Neural crest cell (in vitro differentiated cells): ENCODE measurements at regions not wholly inside any gene's neighbourhood (a gene's known extent, or its start where the extent isn't known, plus 50 kb on each side); places are given as distances from the start of the nearest gene placed in this dataset.

Source experiments
- DNase-seq: peaks from one replicate; pipeline ENCODE4 v3.0.0; 2021; ENCODE audit warnings: low read depth, mixed read lengths, low spot score
- H3K27ac Mint-ChIP-seq: one replicate; pipeline ENCODE4 v1.8.0; 2021; ENCODE audit warnings: mild to moderate bottlenecking, mixed read lengths; ENCODE audit not compliant: unreplicated experiment
- H3K27me3 Mint-ChIP-seq: 2 replicates; pipeline ENCODE4 v1.8.0; 2021; ENCODE audit warnings: low read depth, mild to moderate bottlenecking, mixed read lengths
- H3K36me3 Mint-ChIP-seq: 2 replicates; pipeline ENCODE4 v1.8.0; 2021; ENCODE audit warnings: low read depth, mild to moderate bottlenecking, mixed read lengths
- H3K4me1 Mint-ChIP-seq: 2 replicates; pipeline ENCODE4 v1.8.0; 2021; ENCODE audit warnings: mixed read lengths
- H3K4me3 Mint-ChIP-seq: one replicate; pipeline ENCODE4 v1.8.0; 2021; ENCODE audit warnings: mild to moderate bottlenecking, mixed read lengths
- H3K9me3 Mint-ChIP-seq: 2 replicates; pipeline ENCODE4 v1.8.0; 2021; ENCODE audit warnings: mixed read lengths
- TF ChIP-seq, protein P1 (sequence below): fragments of 200-600 bp; sonication (generic); conservative IDR thresholded peaks from 2 replicates; pipeline ENCODE4 v1.5.0; 2021; ENCODE audit warnings: antibody characterized with exemption, mild to moderate bottlenecking

DNA sequence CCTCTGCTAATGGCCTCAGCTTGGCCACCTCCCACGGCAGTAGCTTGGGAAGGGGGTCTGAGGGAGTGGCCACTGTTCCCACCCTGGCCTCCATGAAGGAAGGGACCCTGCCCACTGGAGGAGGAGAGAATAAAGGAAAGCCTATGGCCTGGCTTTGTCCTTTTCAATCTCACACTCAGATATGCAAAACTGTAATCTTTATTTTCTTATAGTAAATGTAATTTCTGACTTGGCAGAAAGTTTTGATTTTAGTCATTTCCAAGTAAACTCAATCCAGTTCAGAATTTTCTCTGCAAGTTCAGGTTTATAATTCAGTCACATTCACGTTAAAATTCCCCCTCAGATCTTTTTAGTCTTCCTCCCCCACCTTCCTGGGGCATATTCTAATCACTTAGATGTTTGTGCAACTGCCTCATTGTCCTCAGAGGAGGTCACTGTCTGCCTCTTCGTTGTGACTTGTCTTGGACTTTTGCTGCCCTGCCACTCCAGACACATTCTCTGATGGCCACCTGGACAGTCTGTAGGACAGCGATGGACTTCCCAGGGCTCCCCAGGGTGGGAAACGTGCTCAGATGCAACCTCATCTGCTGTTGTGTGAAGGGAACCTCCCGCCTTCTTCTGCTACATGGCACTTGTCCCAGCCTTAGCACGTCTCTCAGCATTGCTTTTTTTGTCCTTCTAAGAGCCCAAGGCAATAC lies 222.8 kb upstream of the TBL1XR1 start:
- Mint-ChIP-seq H3K27ac (peak overlapping the region; percentile 72), H3K4me3 (no peak overlapping the region), H3K27me3 (no peaks in the 10 kb centered on the region), H3K36me3 (no peaks in the 10 kb centered on the region), H3K9me3 (no peaks in the 10 kb centered on the region), H3K4me1 (peaks cover 8% of the 10 kb centered on the region)
- TF ChIP-seq, protein P1, sequence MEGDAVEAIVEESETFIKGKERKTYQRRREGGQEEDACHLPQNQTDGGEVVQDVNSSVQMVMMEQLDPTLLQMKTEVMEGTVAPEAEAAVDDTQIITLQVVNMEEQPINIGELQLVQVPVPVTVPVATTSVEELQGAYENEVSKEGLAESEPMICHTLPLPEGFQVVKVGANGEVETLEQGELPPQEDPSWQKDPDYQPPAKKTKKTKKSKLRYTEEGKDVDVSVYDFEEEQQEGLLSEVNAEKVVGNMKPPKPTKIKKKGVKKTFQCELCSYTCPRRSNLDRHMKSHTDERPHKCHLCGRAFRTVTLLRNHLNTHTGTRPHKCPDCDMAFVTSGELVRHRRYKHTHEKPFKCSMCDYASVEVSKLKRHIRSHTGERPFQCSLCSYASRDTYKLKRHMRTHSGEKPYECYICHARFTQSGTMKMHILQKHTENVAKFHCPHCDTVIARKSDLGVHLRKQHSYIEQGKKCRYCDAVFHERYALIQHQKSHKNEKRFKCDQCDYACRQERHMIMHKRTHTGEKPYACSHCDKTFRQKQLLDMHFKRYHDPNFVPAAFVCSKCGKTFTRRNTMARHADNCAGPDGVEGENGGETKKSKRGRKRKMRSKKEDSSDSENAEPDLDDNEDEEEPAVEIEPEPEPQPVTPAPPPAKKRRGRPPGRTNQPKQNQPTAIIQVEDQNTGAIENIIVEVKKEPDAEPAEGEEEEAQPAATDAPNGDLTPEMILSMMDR = no peak
- DNase-seq = no peak

DNA sequence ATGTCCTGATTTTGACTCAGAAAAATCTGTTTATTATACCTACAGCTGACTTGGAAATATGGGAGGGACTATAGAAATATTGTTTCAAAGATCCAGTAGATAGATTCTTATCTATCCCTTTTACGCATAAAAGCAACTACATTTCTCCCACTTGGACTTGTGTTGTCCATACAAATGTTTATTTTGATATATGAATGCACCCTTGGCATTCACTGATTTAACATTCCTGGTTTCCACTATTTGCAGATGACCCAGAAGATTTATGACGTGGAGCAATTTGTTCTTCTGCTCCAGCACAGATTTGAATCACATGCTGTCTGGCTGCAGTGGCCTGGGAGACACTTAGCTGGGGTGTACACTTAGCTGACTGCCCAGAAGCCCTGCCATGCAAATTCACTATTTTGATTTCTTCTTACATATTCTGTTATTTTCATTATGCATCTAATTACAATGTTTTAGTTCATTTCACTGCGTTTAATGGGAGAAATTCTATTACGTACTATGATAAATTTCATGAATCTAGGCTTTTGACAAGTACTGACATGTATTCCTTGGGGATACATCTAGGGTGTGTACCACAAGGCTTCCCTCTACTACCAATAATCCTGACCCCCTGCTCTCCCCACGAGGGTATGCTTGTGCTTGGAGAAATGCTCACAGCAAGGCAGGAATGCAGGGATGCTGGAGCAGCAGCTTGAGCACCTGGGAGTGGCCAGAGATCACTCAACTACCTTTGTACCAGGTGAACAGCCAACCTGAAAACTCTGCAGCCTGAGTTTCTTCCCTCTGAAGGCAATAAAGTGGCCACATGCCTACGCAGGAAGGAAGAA lies 223.6 kb upstream of the TBL1XR1 start:
- Mint-ChIP-seq H3K36me3 (no peaks in the 10 kb centered on the region), H3K27me3 (no peaks in the 10 kb centered on the region), H3K4me3 (no peak overlapping the region), H3K27ac (no peak overlapping the region), H3K9me3 (no peaks in the 10 kb centered on the region), H3K4me1 (peaks cover 8% of the 10 kb centered on the region)
- TF ChIP-seq, protein P1 = no peak
- DNase-seq = no peak

DNA sequence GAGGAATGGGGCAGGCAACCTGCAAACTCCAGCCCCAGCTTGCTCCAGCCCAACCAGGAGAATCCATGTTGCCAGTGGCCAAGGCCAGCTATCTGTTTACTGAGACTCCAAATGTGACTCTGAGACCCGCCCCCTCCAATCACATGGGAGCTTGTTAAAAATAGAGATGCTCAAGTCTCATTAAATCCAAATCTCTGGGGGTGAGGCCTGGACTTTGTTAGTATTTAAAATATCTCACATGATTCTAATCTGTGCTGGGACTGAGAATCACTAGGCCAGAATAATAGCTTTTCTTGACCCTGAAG lies 224.2 kb upstream of the TBL1XR1 start:
- H3K9me3 Mint-ChIP-seq = no peaks in the 10 kb centered on the region
- H3K4me3 Mint-ChIP-seq = no peak overlapping the region
- no peaks in the 10 kb centered on the region for H3K36me3 Mint-ChIP-seq
- H3K27me3 Mint-ChIP-seq = no peaks in the 10 kb centered on the region
- H3K27ac Mint-ChIP-seq = no peak overlapping the region
- H3K4me1 Mint-ChIP-seq = peaks cover 8% of the 10 kb centered on the region
- DNase-seq = no peak
- TF ChIP-seq, protein P1 = no peak

DNA sequence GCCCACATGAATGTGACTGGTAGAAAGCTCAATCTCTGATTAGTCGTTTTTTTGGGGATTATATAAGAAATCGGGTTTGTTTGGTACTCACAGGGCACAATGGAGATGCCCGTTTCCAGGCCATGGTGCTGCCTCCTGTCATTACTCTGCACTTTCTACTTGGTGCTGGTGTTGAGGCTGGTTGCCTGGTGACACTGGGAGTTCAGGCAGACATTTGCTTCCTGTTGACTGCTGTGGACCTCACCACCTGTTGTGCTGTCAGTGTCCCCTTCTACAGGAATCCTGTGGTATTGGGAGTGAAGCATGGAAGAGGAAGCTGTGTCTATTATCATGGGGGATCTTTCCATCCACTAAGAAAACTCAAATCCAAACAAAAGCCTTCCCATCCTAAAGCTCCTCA lies 227.2 kb upstream of the TBL1XR1 start:
- Mint-ChIP-seq H3K4me3 (no peak overlapping the region), H3K9me3 (no peaks in the 10 kb centered on the region), H3K36me3 (no peaks in the 10 kb centered on the region)

DNA sequence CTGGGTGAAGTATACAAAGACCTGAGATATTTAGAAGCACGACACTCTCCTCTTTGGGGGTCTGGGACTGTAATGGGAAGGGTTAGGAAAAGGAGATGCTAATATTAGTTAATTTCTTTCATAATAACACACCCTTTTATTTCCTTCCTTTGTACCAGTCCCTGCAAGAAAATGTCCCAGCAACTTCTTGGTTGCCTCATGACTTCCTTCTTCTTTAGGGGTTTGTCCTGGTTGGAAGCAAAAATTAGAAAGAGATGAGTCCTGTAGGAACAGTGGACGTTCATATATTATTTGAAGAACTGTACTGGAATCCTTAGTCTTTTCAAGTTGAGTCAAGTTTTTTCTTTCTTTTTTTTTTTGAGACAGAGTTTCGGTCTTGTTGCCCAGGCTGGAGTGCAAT lies 227.8 kb upstream of the TBL1XR1 start:
- Mint-ChIP-seq H3K4me1 (peaks cover 30% of the 10 kb centered on the region), H3K9me3 (no peaks in the 10 kb centered on the region), H3K27me3 (no peaks in the 10 kb centered on the region), H3K36me3 (no peaks in the 10 kb centered on the region), H3K27ac (no peak overlapping the region), H3K4me3 (no peak overlapping the region)
- TF ChIP-seq, protein P1 = no peak
- no peak for DNase-seq

More for the DNA sequence above, 227.2 kb upstream of the TBL1XR1 start:
- Mint-ChIP-seq H3K4me1 (peaks cover 28% of the 10 kb centered on the region), H3K27me3 (no peaks in the 10 kb centered on the region), H3K27ac (no peak overlapping the region)
- TF ChIP-seq, protein P1 = no peak
- DNase-seq = no peak
